GM12874 (cell line): ENCODE measurements at regions not wholly inside any gene's neighbourhood (a gene's known extent, or its start where the extent isn't known, plus 50 kb on each side); places are given as distances from the start of the nearest gene placed in this dataset.

Experiments
- CTCF ChIP-seq: IDR thresholded peaks from 2 replicates; pipeline ENCODE4 v1.5.1; 2011; ENCODE audit warnings: low read depth, mild to moderate bottlenecking, control low read depth, low read length, moderate library complexity; ENCODE audit not compliant: insufficient read depth

GRCh38 chr22:49525360-49525759, 302.3 kb downstream of the BRD1 start:
- TF ChIP-seq CTCF: no peak

GRCh38 chr22:49524362-49524761, 303.3 kb downstream of the BRD1 start:
- no peak for TF ChIP-seq CTCF

GRCh38 chr22:49523374-49524008, 304.2 kb downstream of the BRD1 start:
- TF ChIP-seq CTCF: no peak

GRCh38 chr22:49522582-49523373, 304.9 kb downstream of the BRD1 start:
- no peak for TF ChIP-seq CTCF

- TF ChIP-seq CTCF: no peak
Measured at GRCh38 chr22:49521787-49522224, 305.9 kb downstream of the BRD1 start.

GRCh38 chr22:49519117-49519737, 308.4 kb downstream of the BRD1 start:
- no peak for TF ChIP-seq CTCF

- TF ChIP-seq CTCF: no peak
Measured at GRCh38 chr22:49518436-49518970, 309.2 kb downstream of the BRD1 start.
